ENCODE measurements at regions not wholly inside any gene's neighbourhood (a gene's known extent, or its start where the extent isn't known, plus 50 kb on each side); places are given as distances from the start of the nearest gene placed in this dataset.
"Not testable (repeated sequence)": the region's sequence is repeated elsewhere in the genome, so short reads cannot be mapped to it uniquely, and the experiment has no call there.

- DNase-seq (ENCODE audit: low read depth) = no peak
- TF ChIP-seq CTCF (IDR thresholded peaks at IDR 0.05; ENCODE audit: control insufficient read depth, insufficient read depth, low read depth, low read length, missing control alignments) = no peak
- H3K4me3 ChIP-seq (ENCODE audit: control insufficient read depth, low read depth, low read length) = no peak overlapping the region
Observed at GRCh38 chr7:91618776-91619765, 261.4 kb downstream of the MTERF1 start.

- no peak overlapping the region for H3K4me3 ChIP-seq (ENCODE audit: control insufficient read depth, low read depth, low read length)
- TF ChIP-seq CTCF (IDR thresholded peaks at IDR 0.05; ENCODE audit: control insufficient read depth, insufficient read depth, low read depth, low read length, missing control alignments) = no peak
- DNase-seq (ENCODE audit: low read depth) = no peak
Observed at GRCh38 chr7:91620827-91621226, 259.7 kb downstream of the MTERF1 start.

GRCh38 chr7:91627324-91627723 lies 253.2 kb downstream of the MTERF1 start:
- DNase-seq (ENCODE audit: low read depth); H3K4me3 ChIP-seq (ENCODE audit: control insufficient read depth, low read depth, low read length): not testable (repeated sequence)

GRCh38 chr7:91628742-91629141 lies 251.8 kb downstream of the MTERF1 start:
- no peak overlapping the region for H3K4me3 ChIP-seq (ENCODE audit: control insufficient read depth, low read depth, low read length)
- no peak for DNase-seq (ENCODE audit: low read depth)

GRCh38 chr7:91630581-91631380 lies 249.7 kb downstream of the MTERF1 start:
- DNase-seq (ENCODE audit: low read depth) = no peak
- TF ChIP-seq CTCF (IDR thresholded peaks at IDR 0.05; ENCODE audit: control insufficient read depth, insufficient read depth, low read depth, low read length, missing control alignments) = no peak

More at GRCh38 chr7:91628742-91629141, 251.8 kb downstream of the MTERF1 start:
- no peak for TF ChIP-seq CTCF (IDR thresholded peaks at IDR 0.05; ENCODE audit: control insufficient read depth, insufficient read depth, low read depth, low read length, missing control alignments)

GRCh38 chr7:91632234-91632940 lies 248.1 kb downstream of the MTERF1 start:
- DNase-seq (ENCODE audit: low read depth) = no peak
- no peak for TF ChIP-seq CTCF (IDR thresholded peaks at IDR 0.05; ENCODE audit: control insufficient read depth, insufficient read depth, low read depth, low read length, missing control alignments)
- no peak overlapping the region for H3K4me3 ChIP-seq (ENCODE audit: control insufficient read depth, low read depth, low read length)

More at GRCh38 chr7:91630581-91631380, 249.7 kb downstream of the MTERF1 start:
- H3K4me3 ChIP-seq (ENCODE audit: control insufficient read depth, low read depth, low read length) = no peak overlapping the region

Measured in AG09309 (cell line).